ENCODE measurements at regions not wholly inside any gene's neighbourhood (a gene's known extent, or its start where the extent isn't known, plus 50 kb on each side); places are given as distances from the start of the nearest gene placed in this dataset.

DNA sequence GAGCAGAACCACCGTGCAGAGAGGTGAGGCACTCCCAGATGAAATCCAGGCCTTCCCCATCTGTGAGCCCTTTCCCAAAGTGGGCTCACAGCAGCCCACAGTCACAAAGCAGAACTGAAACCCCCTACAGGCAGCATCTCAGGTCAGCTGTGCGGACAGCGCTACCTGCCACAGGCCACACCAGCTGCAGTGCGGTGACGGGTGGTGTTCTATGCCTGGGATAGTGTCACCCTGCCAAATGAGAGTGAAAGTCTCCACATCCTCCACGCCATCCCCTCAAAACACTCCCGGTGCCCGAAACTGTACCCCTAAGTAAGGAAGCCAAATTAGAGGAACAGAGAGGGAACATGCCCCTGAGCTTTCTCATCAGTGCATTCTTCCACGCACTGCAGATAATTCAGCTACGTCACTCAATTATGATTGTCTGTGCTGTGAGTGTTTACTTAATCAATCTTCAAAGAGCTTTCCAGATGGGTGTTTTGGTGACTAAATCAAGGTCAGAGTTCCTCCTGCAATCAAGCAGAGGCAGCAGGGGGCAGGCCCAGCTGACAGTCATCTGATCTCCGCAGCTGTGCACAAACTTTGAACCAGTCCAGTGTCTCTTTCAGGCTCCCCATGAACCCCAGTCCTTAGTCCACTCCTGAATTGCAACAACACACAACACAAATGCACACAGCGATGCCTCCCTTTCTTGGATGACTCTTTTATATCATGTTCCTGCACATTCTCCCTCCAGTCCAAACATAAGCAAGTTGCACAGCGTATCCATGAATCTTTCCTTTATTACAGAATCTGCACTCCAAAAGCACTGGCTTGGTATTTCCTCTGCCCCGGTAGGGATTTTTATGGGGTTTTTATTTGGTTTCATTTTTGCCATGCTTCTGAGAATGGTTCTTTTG, 150.0 kb downstream of the TOMM20 start (continued):
- TF ChIP-seq, protein P1, sequence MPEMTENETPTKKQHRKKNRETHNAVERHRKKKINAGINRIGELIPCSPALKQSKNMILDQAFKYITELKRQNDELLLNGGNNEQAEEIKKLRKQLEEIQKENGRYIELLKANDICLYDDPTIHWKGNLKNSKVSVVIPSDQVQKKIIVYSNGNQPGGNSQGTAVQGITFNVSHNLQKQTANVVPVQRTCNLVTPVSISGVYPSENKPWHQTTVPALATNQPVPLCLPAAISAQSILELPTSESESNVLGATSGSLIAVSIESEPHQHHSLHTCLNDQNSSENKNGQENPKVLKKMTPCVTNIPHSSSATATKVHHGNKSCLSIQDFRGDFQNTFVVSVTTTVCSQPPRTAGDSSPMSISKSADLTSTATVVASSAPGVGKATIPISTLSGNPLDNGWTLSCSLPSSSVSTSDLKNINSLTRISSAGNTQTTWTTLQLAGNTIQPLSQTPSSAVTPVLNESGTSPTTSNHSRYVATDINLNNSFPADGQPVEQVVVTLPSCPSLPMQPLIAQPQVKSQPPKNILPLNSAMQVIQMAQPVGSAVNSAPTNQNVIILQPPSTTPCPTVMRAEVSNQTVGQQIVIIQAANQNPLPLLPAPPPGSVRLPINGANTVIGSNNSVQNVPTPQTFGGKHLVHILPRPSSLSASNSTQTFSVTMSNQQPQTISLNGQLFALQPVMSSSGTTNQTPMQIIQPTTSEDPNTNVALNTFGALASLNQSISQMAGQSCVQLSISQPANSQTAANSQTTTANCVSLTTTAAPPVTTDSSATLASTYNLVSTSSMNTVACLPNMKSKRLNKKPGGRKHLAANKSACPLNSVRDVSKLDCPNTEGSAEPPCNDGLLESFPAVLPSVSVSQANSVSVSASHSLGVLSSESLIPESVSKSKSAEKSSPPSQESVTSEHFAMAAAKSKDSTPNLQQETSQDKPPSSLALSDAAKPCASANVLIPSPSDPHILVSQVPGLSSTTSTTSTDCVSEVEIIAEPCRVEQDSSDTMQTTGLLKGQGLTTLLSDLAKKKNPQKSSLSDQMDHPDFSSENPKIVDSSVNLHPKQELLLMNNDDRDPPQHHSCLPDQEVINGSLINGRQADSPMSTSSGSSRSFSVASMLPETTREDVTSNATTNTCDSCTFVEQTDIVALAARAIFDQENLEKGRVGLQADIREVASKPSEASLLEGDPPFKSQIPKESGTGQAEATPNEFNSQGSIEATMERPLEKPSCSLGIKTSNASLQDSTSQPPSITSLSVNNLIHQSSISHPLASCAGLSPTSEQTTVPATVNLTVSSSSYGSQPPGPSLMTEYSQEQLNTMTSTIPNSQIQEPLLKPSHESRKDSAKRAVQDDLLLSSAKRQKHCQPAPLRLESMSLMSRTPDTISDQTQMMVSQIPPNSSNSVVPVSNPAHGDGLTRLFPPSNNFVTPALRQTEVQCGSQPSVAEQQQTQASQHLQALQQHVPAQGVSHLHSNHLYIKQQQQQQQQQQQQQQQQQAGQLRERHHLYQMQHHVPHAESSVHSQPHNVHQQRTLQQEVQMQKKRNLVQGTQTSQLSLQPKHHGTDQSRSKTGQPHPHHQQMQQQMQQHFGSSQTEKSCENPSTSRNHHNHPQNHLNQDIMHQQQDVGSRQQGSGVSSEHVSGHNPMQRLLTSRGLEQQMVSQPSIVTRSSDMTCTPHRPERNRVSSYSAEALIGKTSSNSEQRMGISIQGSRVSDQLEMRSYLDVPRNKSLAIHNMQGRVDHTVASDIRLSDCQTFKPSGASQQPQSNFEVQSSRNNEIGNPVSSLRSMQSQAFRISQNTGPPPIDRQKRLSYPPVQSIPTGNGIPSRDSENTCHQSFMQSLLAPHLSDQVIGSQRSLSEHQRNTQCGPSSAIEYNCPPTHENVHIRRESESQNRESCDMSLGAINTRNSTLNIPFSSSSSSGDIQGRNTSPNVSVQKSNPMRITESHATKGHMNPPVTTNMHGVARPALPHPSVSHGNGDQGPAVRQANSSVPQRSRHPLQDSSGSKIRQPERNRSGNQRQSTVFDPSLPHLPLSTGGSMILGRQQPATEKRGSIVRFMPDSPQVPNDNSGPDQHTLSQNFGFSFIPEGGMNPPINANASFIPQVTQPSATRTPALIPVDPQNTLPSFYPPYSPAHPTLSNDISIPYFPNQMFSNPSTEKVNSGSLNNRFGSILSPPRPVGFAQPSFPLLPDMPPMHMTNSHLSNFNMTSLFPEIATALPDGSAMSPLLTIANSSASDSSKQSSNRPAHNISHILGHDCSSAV (CRISPR knock-in tag; IDR thresholded peaks at IDR 0.05; ENCODE audit: borderline replicate concordance) = no peak
- TF ChIP-seq, protein P2, sequence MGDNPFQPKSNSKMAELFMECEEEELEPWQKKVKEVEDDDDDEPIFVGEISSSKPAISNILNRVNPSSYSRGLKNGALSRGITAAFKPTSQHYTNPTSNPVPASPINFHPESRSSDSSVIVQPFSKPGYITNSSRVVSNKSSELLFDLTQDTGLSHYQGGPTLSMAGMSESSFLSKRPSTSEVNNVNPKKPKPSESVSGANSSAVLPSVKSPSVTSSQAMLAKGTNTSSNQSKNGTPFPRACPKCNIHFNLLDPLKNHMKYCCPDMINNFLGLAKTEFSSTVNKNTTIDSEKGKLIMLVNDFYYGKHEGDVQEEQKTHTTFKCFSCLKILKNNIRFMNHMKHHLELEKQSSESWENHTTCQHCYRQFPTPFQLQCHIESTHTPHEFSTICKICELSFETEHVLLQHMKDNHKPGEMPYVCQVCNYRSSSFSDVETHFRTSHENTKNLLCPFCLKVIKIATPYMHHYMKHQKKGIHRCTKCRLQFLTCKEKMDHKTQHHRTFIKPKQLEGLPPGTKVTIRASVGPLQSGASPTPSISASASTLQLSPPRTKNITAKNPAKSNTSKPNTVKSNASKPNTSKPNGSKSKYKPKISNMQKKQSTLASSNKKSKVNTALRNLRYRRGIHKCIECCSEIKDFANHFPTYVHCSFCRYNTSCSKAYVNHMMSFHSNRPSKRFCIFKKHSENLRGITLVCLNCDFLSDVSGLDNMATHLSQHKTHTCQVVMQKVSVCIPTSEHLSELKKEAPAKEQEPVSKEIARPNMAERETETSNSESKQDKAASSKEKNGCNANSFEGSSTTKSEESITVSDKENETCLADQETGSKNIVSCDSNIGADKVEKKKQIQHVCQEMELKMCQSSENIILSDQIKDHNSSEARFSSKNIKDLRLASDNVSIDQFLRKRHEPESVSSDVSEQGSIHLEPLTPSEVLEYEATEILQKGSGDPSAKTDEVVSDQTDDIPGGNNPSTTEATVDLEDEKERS (CRISPR knock-in tag; IDR thresholded peaks at IDR 0.05) = peak; percentile 93
- TF ChIP-seq ATM (IDR thresholded peaks at IDR 0.05; ENCODE audit: borderline replicate concordance) (no peak), ZEB1 (IDR thresholded peaks at IDR 0.05; ENCODE audit: insufficient replicate concordance, low read depth) (no peak), NR2F6 (IDR thresholded peaks at IDR 0.05) (peak; percentile 87), NR2F6 (CRISPR knock-in tag; IDR thresholded peaks at IDR 0.05) (peak; percentile 87), RFX1 (IDR thresholded peaks at IDR 0.05) (no peak), ATRX (CRISPR knock-in tag; IDR thresholded peaks at IDR 0.05; ENCODE audit: borderline replicate concordance) (no peak), SPEN (CRISPR knock-in tag; IDR thresholded peaks at IDR 0.05; ENCODE audit: low read depth) (peak; percentile 90), ZNF580 (CRISPR knock-in tag; IDR thresholded peaks at IDR 0.05; ENCODE audit: borderline replicate concordance, low read depth) (no peak; the same call in 1 of the 2 replicates)
- TF ChIP-seq, protein P3, sequence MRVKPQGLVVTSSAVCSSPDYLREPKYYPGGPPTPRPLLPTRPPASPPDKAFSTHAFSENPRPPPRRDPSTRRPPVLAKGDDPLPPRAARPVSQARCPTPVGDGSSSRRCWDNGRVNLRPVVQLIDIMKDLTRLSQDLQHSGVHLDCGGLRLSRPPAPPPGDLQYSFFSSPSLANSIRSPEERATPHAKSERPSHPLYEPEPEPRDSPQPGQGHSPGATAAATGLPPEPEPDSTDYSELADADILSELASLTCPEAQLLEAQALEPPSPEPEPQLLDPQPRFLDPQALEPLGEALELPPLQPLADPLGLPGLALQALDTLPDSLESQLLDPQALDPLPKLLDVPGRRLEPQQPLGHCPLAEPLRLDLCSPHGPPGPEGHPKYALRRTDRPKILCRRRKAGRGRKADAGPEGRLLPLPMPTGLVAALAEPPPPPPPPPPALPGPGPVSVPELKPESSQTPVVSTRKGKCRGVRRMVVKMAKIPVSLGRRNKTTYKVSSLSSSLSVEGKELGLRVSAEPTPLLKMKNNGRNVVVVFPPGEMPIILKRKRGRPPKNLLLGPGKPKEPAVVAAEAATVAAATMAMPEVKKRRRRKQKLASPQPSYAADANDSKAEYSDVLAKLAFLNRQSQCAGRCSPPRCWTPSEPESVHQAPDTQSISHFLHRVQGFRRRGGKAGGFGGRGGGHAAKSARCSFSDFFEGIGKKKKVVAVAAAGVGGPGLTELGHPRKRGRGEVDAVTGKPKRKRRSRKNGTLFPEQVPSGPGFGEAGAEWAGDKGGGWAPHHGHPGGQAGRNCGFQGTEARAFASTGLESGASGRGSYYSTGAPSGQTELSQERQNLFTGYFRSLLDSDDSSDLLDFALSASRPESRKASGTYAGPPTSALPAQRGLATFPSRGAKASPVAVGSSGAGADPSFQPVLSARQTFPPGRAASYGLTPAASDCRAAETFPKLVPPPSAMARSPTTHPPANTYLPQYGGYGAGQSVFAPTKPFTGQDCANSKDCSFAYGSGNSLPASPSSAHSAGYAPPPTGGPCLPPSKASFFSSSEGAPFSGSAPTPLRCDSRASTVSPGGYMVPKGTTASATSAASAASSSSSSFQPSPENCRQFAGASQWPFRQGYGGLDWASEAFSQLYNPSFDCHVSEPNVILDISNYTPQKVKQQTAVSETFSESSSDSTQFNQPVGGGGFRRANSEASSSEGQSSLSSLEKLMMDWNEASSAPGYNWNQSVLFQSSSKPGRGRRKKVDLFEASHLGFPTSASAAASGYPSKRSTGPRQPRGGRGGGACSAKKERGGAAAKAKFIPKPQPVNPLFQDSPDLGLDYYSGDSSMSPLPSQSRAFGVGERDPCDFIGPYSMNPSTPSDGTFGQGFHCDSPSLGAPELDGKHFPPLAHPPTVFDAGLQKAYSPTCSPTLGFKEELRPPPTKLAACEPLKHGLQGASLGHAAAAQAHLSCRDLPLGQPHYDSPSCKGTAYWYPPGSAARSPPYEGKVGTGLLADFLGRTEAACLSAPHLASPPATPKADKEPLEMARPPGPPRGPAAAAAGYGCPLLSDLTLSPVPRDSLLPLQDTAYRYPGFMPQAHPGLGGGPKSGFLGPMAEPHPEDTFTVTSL (CRISPR knock-in tag; IDR thresholded peaks at IDR 0.05; ENCODE audit: borderline replicate concordance) = peak; percentile 71; the same call in 1 of the 2 replicates
